A549 (cell line): ENCODE measurements at regions not wholly inside any gene's neighbourhood (a gene's known extent, or its start where the extent isn't known, plus 50 kb on each side); places are given as distances from the start of the nearest gene placed in this dataset.

ENCODE experiments used
- ATAC-seq, 2 experiments: fragments of 200-7000 bp in 1 of 2; fragments of >200 bp in 1 of 2; cut with Nextera tagmentation in 1 of 2; cut with Tn5 transposase in 1 of 2; 3 replicates each; pipeline versions ENCODE4 v1.8.0 to v1.9.1; 2018 to 2020; ENCODE audit warnings: mild to moderate bottlenecking in 1 of 2, moderate library complexity in 1 of 2
- CTCF ChIA-PET: fragments of 300-600 bp; sonication (Branson Sonifier 250); formaldehyde crosslinking; extraction: SDS; loops from one replicate; lab custom pipeline; 2021; ENCODE audit warnings: antibody characterized with exemption, inconsistent platforms; lab: Yijun Ruan, JAX
- POLR2A ChIA-PET: fragments of 350-600 bp; formaldehyde crosslinking; extraction: SDS; loops from one replicate; lab custom pipeline; 2021; ENCODE audit warnings: antibody characterized with exemption, inconsistent platforms; lab: Yijun Ruan, JAX
- DNase-seq, 2 experiments: peaks; one replicate each; pipeline versions ENCODE4 v3.0.0 to v3.0.0-alpha.2; 2011 to 2016; ENCODE audit warnings: low read depth in 1 of 2, low spot score in 1 of 2
- FAIRE-seq: peaks from 2 replicates; lab custom pipeline; 2011; peaks lifted over from hg19 to GRCh38; lab: Jason Lieb, UNC
- H3K27ac ChIP-seq, 2 experiments: fragments of >200 bp; sonication (Bioruptor Twin); formaldehyde crosslinking; 3 replicates each; pipeline ENCODE4 v1.5.1; 2016 to 2017
- H3K4me1 ChIP-seq: fragments of >200 bp; sonication (Bioruptor Twin); formaldehyde crosslinking; 3 replicates; pipeline ENCODE4 v1.6.1; 2016
- H3K4me2 ChIP-seq: fragments of >200 bp; sonication (Bioruptor Twin); formaldehyde crosslinking; 3 replicates; pipeline ENCODE4 v1.6.1; 2016
- H3K4me3 ChIP-seq: fragments of >200 bp; sonication (Bioruptor Twin); formaldehyde crosslinking; 3 replicates; pipeline ENCODE4 v1.5.1; 2016
- H3K9me3 ChIP-seq: fragments of >200 bp; sonication (Bioruptor Twin); formaldehyde crosslinking; 3 replicates; pipeline ENCODE4 v1.6.1; 2016
- BHLHE40 ChIP-seq: IDR thresholded peaks from 2 replicates; pipeline ENCODE4 v1.6.1; 2012; ENCODE audit warnings: low read depth, low read length, inconsistent platforms
- CBX8 ChIP-seq: fragments of 200-600 bp; sonication (generic); IDR thresholded peaks from 2 replicates; pipeline ENCODE4 v1.6.1; 2016
- CHD2 ChIP-seq: fragments of 150-350 bp; IDR thresholded peaks from 2 replicates; pipeline ENCODE4 v1.6.1; 2014; ENCODE audit warnings: low read length; ENCODE audit not compliant: partially characterized antibody
- EHF ChIP-seq: fragments of 250-450 bp; sonication (Bioruptor Pico); IDR thresholded peaks from 2 replicates; pipeline ENCODE4 v1.5.0; 2020; ENCODE audit warnings: mild to moderate bottlenecking
- EP300 ChIP-seq, 2 experiments: fragments of >200 bp; sonication (Bioruptor Twin); formaldehyde crosslinking; IDR thresholded peaks; 2 replicates in 1 of 2; 3 replicates in 1 of 2; pipeline ENCODE4 v1.6.1; 2016 to 2017
- FOSB ChIP-seq: fragments of 250-450 bp; sonication (Bioruptor Pico); IDR thresholded peaks from 2 replicates; pipeline ENCODE4 v1.5.0; 2020; ENCODE audit warnings: mild to moderate bottlenecking, moderate library complexity
- FOSL2 ChIP-seq, 2 experiments: fragments of 450-650 bp in 1 of 2; fragments of >200 bp in 1 of 2; sonication (Bioruptor Twin) in 1 of 2; formaldehyde crosslinking; IDR thresholded peaks; 2 replicates each; pipeline versions ENCODE4 v1.5.0 to v1.6.1; 2016 to 2020; ENCODE audit warnings: mild to moderate bottlenecking in 1 of 2, moderate library complexity in 1 of 2
- GATA3 ChIP-seq: IDR thresholded peaks from 2 replicates; pipeline ENCODE4 v1.6.1; 2012; ENCODE audit warnings: borderline replicate concordance
- HEYL ChIP-seq: fragments of 250-450 bp; sonication (Bioruptor Pico); IDR thresholded peaks from 2 replicates; pipeline ENCODE4 v1.8.0; 2021; ENCODE audit warnings: mild to moderate bottlenecking, moderate library complexity
- HOXA7 ChIP-seq: fragments of 250-450 bp; sonication (Bioruptor Pico); IDR thresholded peaks from 2 replicates; pipeline ENCODE4 v1.5.0; 2020; ENCODE audit warnings: mild to moderate bottlenecking, moderate library complexity
- HOXB13 ChIP-seq: fragments of 250-450 bp; sonication (Bioruptor Pico); IDR thresholded peaks from 2 replicates; pipeline ENCODE4 v1.5.0; 2020; ENCODE audit warnings: low read depth, mild to moderate bottlenecking, moderate library complexity
- HOXB5 ChIP-seq: fragments of 250-450 bp; sonication (Bioruptor Pico); IDR thresholded peaks from 2 replicates; pipeline ENCODE4 v1.5.0; 2020; ENCODE audit warnings: mild to moderate bottlenecking, moderate library complexity
- JUN ChIP-seq, 2 experiments: fragments of >200 bp; sonication (Bioruptor Twin); formaldehyde crosslinking; IDR thresholded peaks; 2 replicates in 1 of 2; 3 replicates in 1 of 2; pipeline ENCODE4 v1.6.1; 2016 to 2017
- JUNB ChIP-seq: fragments of >200 bp; sonication (Bioruptor Twin); formaldehyde crosslinking; IDR thresholded peaks from 2 replicates; pipeline ENCODE4 v1.6.1; 2016
- KDM1A ChIP-seq: fragments of 200-600 bp; sonication (generic); IDR thresholded peaks from 2 replicates; pipeline ENCODE4 v1.6.1; 2016; ENCODE audit warnings: low read depth, mild to moderate bottlenecking
- MAFK ChIP-seq: fragments of 450-650 bp; IDR thresholded peaks from 2 replicates; pipeline ENCODE4 v1.6.1; 2014; ENCODE audit not compliant: partially characterized antibody
- MAX ChIP-seq: IDR thresholded peaks from 2 replicates; pipeline ENCODE4 v1.6.1; 2012
- NFE2L2 ChIP-seq: fragments of 150-350 bp; conservative IDR thresholded peaks from 2 replicates; pipeline ENCODE4 v1.6.1; 2014; ENCODE audit warnings: low read length
- PHF8 ChIP-seq: fragments of 200-600 bp; sonication (generic); IDR thresholded peaks from 2 replicates; pipeline ENCODE4 v1.6.1; 2016; ENCODE audit warnings: low read depth, mild to moderate bottlenecking, antibody characterized with exemption, moderate library complexity, borderline replicate concordance
- RCOR1 ChIP-seq: fragments of 150-350 bp; IDR thresholded peaks from 2 replicates; pipeline ENCODE4 v1.6.1; 2014; ENCODE audit warnings: antibody characterized with exemption, low read length, low read depth
- RFX5 ChIP-seq: fragments of 450-650 bp; IDR thresholded peaks from 2 replicates; pipeline ENCODE4 v1.7.1; 2014; ENCODE audit warnings: antibody characterized with exemption, mild to moderate bottlenecking, moderate library complexity
- RNF2 ChIP-seq: fragments of 200-600 bp; sonication (generic); IDR thresholded peaks from 2 replicates; pipeline ENCODE4 v1.6.1; 2016; ENCODE audit warnings: low read depth, mild to moderate bottlenecking, antibody characterized with exemption, moderate library complexity, borderline replicate concordance
- SREBF2 ChIP-seq: fragments of 450-650 bp; IDR thresholded peaks from 2 replicates; pipeline ENCODE4 v1.6.1; 2014; ENCODE audit warnings: mild to moderate bottlenecking, moderate library complexity
- USF2 ChIP-seq: fragments of 450-650 bp; IDR thresholded peaks from 2 replicates; pipeline ENCODE4 v1.6.1; 2014; ENCODE audit warnings: antibody characterized with exemption
- ZC3H11A ChIP-seq: fragments of 450-650 bp; IDR thresholded peaks from 2 replicates; pipeline ENCODE4 v1.6.1; 2014; ENCODE audit warnings: antibody characterized with exemption, mild to moderate bottlenecking
- ZNF302 ChIP-seq: fragments of 250-450 bp; sonication (Bioruptor Pico); IDR thresholded peaks from 2 replicates; pipeline ENCODE4 v1.9.0; 2021; ENCODE audit warnings: inconsistent platforms, mild to moderate bottlenecking, moderate library complexity
- ZSCAN20 ChIP-seq: fragments of 250-450 bp; sonication (Bioruptor Pico); IDR thresholded peaks from 2 replicates; pipeline ENCODE4 v1.8.0; 2022; ENCODE audit warnings: mild to moderate bottlenecking, moderate library complexity
- WGBS: methylation state at CpG from one replicate; pipeline ENCODE4 v1.1.6; 2017; ENCODE audit errors: missing lambda C conversion rate; 5-methylcytosine and 5-hydroxymethylcytosine counted together

GRCh38 chr1:212232090-212232489 lies 53.1 kb upstream of the PPP2R5A start:
- ATAC-seq = no peak
- Histone ChIP-seq H3K4me1 (peaks cover 29% of the 10 kb centered on the region), H3K9me3 (no peaks in the 10 kb centered on the region), H3K27ac (no peak overlapping the region), H3K4me3 (no peak overlapping the region), H3K4me2 (no peak overlapping the region)
- FAIRE-seq = no peak
- 58% methylated on average over 3 of the region's 3 CpGs for WGBS
- no peak for TF ChIP-seq KDM1A
- no peak for TF ChIP-seq RFX5
- no peak for TF ChIP-seq NFE2L2
- TF ChIP-seq HOXA7 = no peak
- TF ChIP-seq GATA3 = no peak
- no peak for TF ChIP-seq PHF8
- no peak for TF ChIP-seq CBX8
- TF ChIP-seq RNF2 = no peak
- no peak for TF ChIP-seq HOXB5 (CRISPR knock-in tag)
- TF ChIP-seq CHD2 = no peak
- no peak for TF ChIP-seq EHF
- TF ChIP-seq USF2 = no peak
- TF ChIP-seq MAX = no peak
- no peak for TF ChIP-seq JUN (IDR thresholded peaks at IDR 0.05)
- TF ChIP-seq SREBF2 = no peak
- ChIA-PET POLR2A (no interaction called here), CTCF (interaction anchor here (0.9 kb wide), 1 partner anchor 1783 kb away, joined by 4 read pairs; no protein-coding TSS in a partner anchor)
- DNase-seq = no peak

- H3K27ac ChIP-seq = no peak overlapping the region
- ChIA-PET POLR2A (no interaction called here), CTCF (interaction anchor here (1.2 kb wide), 1 partner anchor 54 kb away, joined by 3 read pairs; no protein-coding TSS in a partner anchor)
- ATAC-seq = no peak
- H3K9me3 ChIP-seq = no peaks in the 10 kb centered on the region
- no peak overlapping the region for H3K4me3 ChIP-seq
- no peak for DNase-seq
- TF ChIP-seq JUNB = no peak
- no peak for TF ChIP-seq FOSB
- TF ChIP-seq ZSCAN20 = no peak
- no peak for TF ChIP-seq RCOR1
- TF ChIP-seq BHLHE40 = no peak
- TF ChIP-seq, all 56 proteins: peak for 0
- H3K4me2 ChIP-seq = no peak overlapping the region
- FAIRE-seq = no peak
- peaks cover 39% of the 10 kb centered on the region for H3K4me1 ChIP-seq
These were observed 51.9 kb upstream of the PPP2R5A start for GRCh38 chr1:212233321-212233720.

GRCh38 chr1:212234431-212235395 lies 50.5 kb upstream of the PPP2R5A start:
- peak; percentile 77 to 81 for DNase-seq
- no peak overlapping the region for H3K4me3 ChIP-seq
- H3K4me2 ChIP-seq = peak overlapping the region; percentile 65
- peak; percentile 91 to 95 for ATAC-seq
- ChIA-PET POLR2A (interaction anchor here (0.7 kb wide), 1 partner anchor 50 kb away, joined by 9 read pairs; no protein-coding TSS in a partner anchor), CTCF (interaction anchor here (0.8 to 1.7 kb wide), 6 partner anchors 8 to 51 kb away, joined by 3 to 8 read pairs (median 3); no protein-coding TSS in a partner anchor)
- no peaks in the 10 kb centered on the region for H3K9me3 ChIP-seq
- WGBS = 65% methylated on average over 8 of the region's 8 CpGs
- no peak for FAIRE-seq
- TF ChIP-seq MAX (no peak), BHLHE40 (no peak), FOSL2 (IDR thresholded peaks at IDR 0.05) (peak; percentile 69; the same call in 1 of the 2 replicates), FOSL2 (CRISPR knock-in tag; IDR thresholded peaks at IDR 0.05) (peak; percentile 82), EP300 (IDR thresholded peaks at IDR 0.05) (no peak), HEYL (CRISPR knock-in tag) (no peak), HOXB13 (no peak), ZNF302 (CRISPR knock-in tag) (no peak), ZC3H11A (no peak), MAFK (peak; percentile 49), NFE2L2 (no peak)
- H3K4me1 ChIP-seq = peaks cover 28% of the 10 kb centered on the region
- H3K27ac ChIP-seq = peak overlapping the region; percentile 31 to 55; a peak in 4 of 6 replicates
